Neuron (in vitro differentiated cells): ENCODE measurements at regions not wholly inside any gene's neighbourhood (a gene's known extent, or its start where the extent isn't known, plus 50 kb on each side); places are given as distances from the start of the nearest gene placed in this dataset.

Experiments used
- H2AFZ ChIP-seq: one replicate; pipeline ENCODE4 v1.6.1; 2013; ENCODE audit warnings: low read depth, mild to moderate bottlenecking, inconsistent platforms, low read length, moderate library complexity
- H3K27me3 ChIP-seq: one replicate; pipeline ENCODE4 v1.6.1; 2013; ENCODE audit warnings: low read length; ENCODE audit not compliant: insufficient read depth
- H3K36me3 ChIP-seq: one replicate; pipeline ENCODE4 v1.6.1; 2013; ENCODE audit warnings: low read length; ENCODE audit not compliant: insufficient read depth
- H3K4me1 ChIP-seq: one replicate; pipeline ENCODE4 v1.6.1; 2013; ENCODE audit warnings: low read length; ENCODE audit not compliant: insufficient read depth
- H3K4me3 ChIP-seq: 2 replicates; pipeline ENCODE4 v1.5.1; 2013; ENCODE audit warnings: mild to moderate bottlenecking, low read length, moderate library complexity
- H3K9me3 ChIP-seq: one replicate; pipeline ENCODE4 v1.6.1; 2013; ENCODE audit warnings: low read length

GRCh38 chr1:201618905-201619304, 80.0 kb downstream of the NAV1 start:
- H3K27me3 ChIP-seq, result no peaks in the 10 kb centered on the region
- no peaks in the 10 kb centered on the region for H3K36me3 ChIP-seq
- no peak overlapping the region for H3K4me3 ChIP-seq
- H3K4me1 ChIP-seq, result no peaks in the 10 kb centered on the region
- no peaks in the 10 kb centered on the region for H3K9me3 ChIP-seq
- no peak overlapping the region for H2AFZ ChIP-seq

GRCh38 chr1:201619513-201619912, 80.6 kb downstream of the NAV1 start:
- H3K4me1 ChIP-seq, result no peaks in the 10 kb centered on the region
- H3K36me3 ChIP-seq, result no peaks in the 10 kb centered on the region
- no peak overlapping the region for H3K4me3 ChIP-seq
- no peak overlapping the region for H2AFZ ChIP-seq
- H3K9me3 ChIP-seq, result no peaks in the 10 kb centered on the region
- no peaks in the 10 kb centered on the region for H3K27me3 ChIP-seq

- no peaks in the 10 kb centered on the region for H3K9me3 ChIP-seq
- H3K36me3 ChIP-seq, result no peaks in the 10 kb centered on the region
- H3K4me1 ChIP-seq, result no peaks in the 10 kb centered on the region
- no peak overlapping the region for H2AFZ ChIP-seq
- no peaks in the 10 kb centered on the region for H3K27me3 ChIP-seq
- no peak overlapping the region for H3K4me3 ChIP-seq
Measured at GRCh38 chr1:201622353-201622752, 83.4 kb downstream of the NAV1 start.

GRCh38 chr1:201622824-201623223, 83.9 kb downstream of the NAV1 start:
- H3K27me3 ChIP-seq, result no peaks in the 10 kb centered on the region
- H3K4me3 ChIP-seq, result no peak overlapping the region
- no peak overlapping the region for H2AFZ ChIP-seq
- no peaks in the 10 kb centered on the region for H3K9me3 ChIP-seq
- H3K4me1 ChIP-seq, result no peaks in the 10 kb centered on the region
- no peaks in the 10 kb centered on the region for H3K36me3 ChIP-seq

GRCh38 chr1:201624741-201625225, 85.9 kb downstream of the NAV1 start:
- H3K27me3 ChIP-seq, result no peaks in the 10 kb centered on the region
- H3K36me3 ChIP-seq, result no peaks in the 10 kb centered on the region
- no peaks in the 10 kb centered on the region for H3K9me3 ChIP-seq
- no peak overlapping the region for H3K4me3 ChIP-seq
- peaks cover 4% of the 10 kb centered on the region for H3K4me1 ChIP-seq
- H2AFZ ChIP-seq, result no peak overlapping the region

- H3K4me1 ChIP-seq, result peaks cover 4% of the 10 kb centered on the region
- H2AFZ ChIP-seq, result no peak overlapping the region
- H3K27me3 ChIP-seq, result no peaks in the 10 kb centered on the region
- H3K36me3 ChIP-seq, result no peaks in the 10 kb centered on the region
- no peak overlapping the region for H3K4me3 ChIP-seq
- no peaks in the 10 kb centered on the region for H3K9me3 ChIP-seq
Measured at GRCh38 chr1:201625226-201625761, 86.4 kb downstream of the NAV1 start.

GRCh38 chr1:201625851-201626251, 86.9 kb downstream of the NAV1 start:
- Histone ChIP-seq H3K4me1 (peaks cover 4% of the 10 kb centered on the region), H3K27me3 (no peaks in the 10 kb centered on the region), H3K36me3 (no peaks in the 10 kb centered on the region), H3K4me3 (no peak overlapping the region), H2AFZ (no peak overlapping the region), H3K9me3 (no peaks in the 10 kb centered on the region)

- H2AFZ ChIP-seq, result no peak overlapping the region
- peaks cover 4% of the 10 kb centered on the region for H3K4me1 ChIP-seq
- H3K36me3 ChIP-seq, result no peaks in the 10 kb centered on the region
- H3K9me3 ChIP-seq, result no peaks in the 10 kb centered on the region
- no peak overlapping the region for H3K4me3 ChIP-seq
- no peaks in the 10 kb centered on the region for H3K27me3 ChIP-seq
Measured at GRCh38 chr1:201626629-201627275, 87.8 kb downstream of the NAV1 start.

- Histone ChIP-seq H3K4me3 (no peak overlapping the region), H3K27me3 (no peaks in the 10 kb centered on the region), H3K4me1 (peaks cover 4% of the 10 kb centered on the region), H3K36me3 (no peaks in the 10 kb centered on the region), H3K9me3 (no peaks in the 10 kb centered on the region), H2AFZ (no peak overlapping the region)
Measured at GRCh38 chr1:201628490-201628889, 89.6 kb downstream of the NAV1 start.

- peaks cover 4% of the 10 kb centered on the region for H3K4me1 ChIP-seq
- no peaks in the 10 kb centered on the region for H3K27me3 ChIP-seq
Measured at GRCh38 chr1:201630582-201630981, 91.7 kb downstream of the NAV1 start.

GRCh38 chr1:201631037-201631436, 92.1 kb downstream of the NAV1 start:
- no peaks in the 10 kb centered on the region for H3K36me3 ChIP-seq
- no peaks in the 10 kb centered on the region for H3K9me3 ChIP-seq
- H3K4me1 ChIP-seq, result peaks cover 5% of the 10 kb centered on the region
- H3K27me3 ChIP-seq, result no peaks in the 10 kb centered on the region
- no peak overlapping the region for H2AFZ ChIP-seq
- H3K4me3 ChIP-seq, result no peak overlapping the region

More at GRCh38 chr1:201630582-201630981, 91.7 kb downstream of the NAV1 start:
- no peak overlapping the region for H2AFZ ChIP-seq
- no peaks in the 10 kb centered on the region for H3K36me3 ChIP-seq
- no peaks in the 10 kb centered on the region for H3K9me3 ChIP-seq
- no peak overlapping the region for H3K4me3 ChIP-seq

- Histone ChIP-seq H2AFZ (no peak overlapping the region), H3K9me3 (no peaks in the 10 kb centered on the region), H3K27me3 (no peaks in the 10 kb centered on the region), H3K4me3 (no peak overlapping the region), H3K4me1 (peaks cover 12% of the 10 kb centered on the region), H3K36me3 (no peaks in the 10 kb centered on the region)
Measured at GRCh38 chr1:201632364-201632952, 93.5 kb downstream of the NAV1 start.

- Histone ChIP-seq H3K27me3 (no peaks in the 10 kb centered on the region), H3K4me1 (peaks cover 10% of the 10 kb centered on the region), H3K4me3 (no peak overlapping the region), H2AFZ (no peak overlapping the region), H3K9me3 (no peaks in the 10 kb centered on the region), H3K36me3 (no peaks in the 10 kb centered on the region)
Measured at GRCh38 chr1:201633297-201633696, 94.4 kb downstream of the NAV1 start.
